Thyroid gland (tissue), 4 donors: ENCODE measurements at regions not wholly inside any gene's neighbourhood (a gene's known extent, or its start where the extent isn't known, plus 50 kb on each side); places are given as distances from the start of the nearest gene placed in this dataset.

Experiments
- CTCF ChIP-seq, 6 experiments: fragments of 200-600 bp in 3 of 6; fragments of 450-650 bp in 3 of 6; sonication (generic) in 3 of 6; IDR thresholded peaks; one replicate each; pipeline ENCODE4 v1.5.1; 2016 to 2019; ENCODE audit warnings: antibody characterized with exemption in 6 of 6, mild to moderate bottlenecking in 2 of 6, inconsistent platforms in 1 of 6, moderate library complexity in 1 of 6
- POLR2A ChIP-seq, 2 donors: fragments of 450-650 bp; IDR thresholded peaks; one replicate each; pipeline ENCODE4 v1.6.1; 2017; ENCODE audit warnings: antibody characterized with exemption in 2 of 2, mild to moderate bottlenecking in 2 of 2, moderate library complexity in 1 of 2

GRCh38 chr5:82622205-82622604, 344.1 kb upstream of the RPS23 start:
- TF ChIP-seq POLR2A (IDR thresholded peaks at IDR 0.05), result no peak
- no peak for TF ChIP-seq CTCF (IDR thresholded peaks at IDR 0.05)
